ENCODE measurements at regions not wholly inside any gene's neighbourhood (a gene's known extent, or its start where the extent isn't known, plus 50 kb on each side); places are given as distances from the start of the nearest gene placed in this dataset.

DNA sequence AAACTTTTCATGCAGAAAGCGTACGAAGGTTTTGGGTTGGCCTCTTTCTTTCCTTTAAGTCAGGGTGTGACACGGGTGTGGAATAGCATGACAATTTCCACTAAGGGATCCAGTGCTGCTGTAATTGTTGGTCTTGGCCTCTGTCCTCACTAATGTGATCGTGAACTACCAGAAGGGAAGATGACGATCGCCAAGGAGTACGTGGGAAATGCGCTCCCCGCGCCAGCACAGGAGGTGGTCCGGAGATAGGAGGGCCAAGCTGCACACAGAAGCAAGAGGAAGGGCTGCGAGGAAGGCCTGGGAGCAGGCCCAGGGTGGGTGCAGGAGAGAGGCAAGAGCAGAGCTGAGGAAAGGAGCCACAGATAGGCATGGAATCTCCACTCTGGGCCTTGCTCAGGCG is 79.7 kb upstream of the PODXL start:
- TF ChIP-seq, protein P1, sequence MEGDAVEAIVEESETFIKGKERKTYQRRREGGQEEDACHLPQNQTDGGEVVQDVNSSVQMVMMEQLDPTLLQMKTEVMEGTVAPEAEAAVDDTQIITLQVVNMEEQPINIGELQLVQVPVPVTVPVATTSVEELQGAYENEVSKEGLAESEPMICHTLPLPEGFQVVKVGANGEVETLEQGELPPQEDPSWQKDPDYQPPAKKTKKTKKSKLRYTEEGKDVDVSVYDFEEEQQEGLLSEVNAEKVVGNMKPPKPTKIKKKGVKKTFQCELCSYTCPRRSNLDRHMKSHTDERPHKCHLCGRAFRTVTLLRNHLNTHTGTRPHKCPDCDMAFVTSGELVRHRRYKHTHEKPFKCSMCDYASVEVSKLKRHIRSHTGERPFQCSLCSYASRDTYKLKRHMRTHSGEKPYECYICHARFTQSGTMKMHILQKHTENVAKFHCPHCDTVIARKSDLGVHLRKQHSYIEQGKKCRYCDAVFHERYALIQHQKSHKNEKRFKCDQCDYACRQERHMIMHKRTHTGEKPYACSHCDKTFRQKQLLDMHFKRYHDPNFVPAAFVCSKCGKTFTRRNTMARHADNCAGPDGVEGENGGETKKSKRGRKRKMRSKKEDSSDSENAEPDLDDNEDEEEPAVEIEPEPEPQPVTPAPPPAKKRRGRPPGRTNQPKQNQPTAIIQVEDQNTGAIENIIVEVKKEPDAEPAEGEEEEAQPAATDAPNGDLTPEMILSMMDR (IDR thresholded peaks at IDR 0.05; ENCODE audit: low read length), result no peak
- TF ChIP-seq EZH2 (IDR thresholded peaks at IDR 0.05; ENCODE audit: borderline replicate concordance, low read length), result no peak
